Activated T-helper 2 cell treated with anti-CD3 and anti-CD28 coated beads, Interferon-gamma antibody, Interleukin-2, Interleukin-4, amounts not matched to agents 10 μg/mL and 5 μg/mL and 100 μg/mL, durations not matched to agents 14 hours and 24 hours and 36 hours (primary cell): ENCODE measurements at regions not wholly inside any gene's neighbourhood (a gene's known extent, or its start where the extent isn't known, plus 50 kb on each side); places are given as distances from the start of the nearest gene placed in this dataset.

Source experiments
- DNase-seq: peaks from one replicate; pipeline ENCODE4 v3.0.0; 2021; ENCODE audit warnings: low spot score
- H3K27ac Mint-ChIP-seq: one replicate; pipeline ENCODE4 v1.8.0; 2021; ENCODE audit warnings: mixed read lengths
- H3K27me3 Mint-ChIP-seq: one replicate; pipeline ENCODE4 v1.8.0; 2021; ENCODE audit warnings: low read depth, mixed read lengths
- H3K36me3 Mint-ChIP-seq: one replicate; pipeline ENCODE4 v1.8.0; 2021; ENCODE audit warnings: low read depth, mixed read lengths
- H3K4me1 Mint-ChIP-seq: one replicate; pipeline ENCODE4 v1.8.0; 2021; ENCODE audit warnings: low read depth, mixed read lengths
- H3K4me3 Mint-ChIP-seq: one replicate; pipeline ENCODE4 v1.8.0; 2021; ENCODE audit warnings: low read depth, mild to moderate bottlenecking, moderate library complexity, mixed read lengths
- H3K9me3 Mint-ChIP-seq: one replicate; pipeline ENCODE4 v1.8.0; 2021; ENCODE audit warnings: mixed read lengths
- intact Hi-C: fragments of 100-400 bp; cut with micrococcal nuclease; formaldehyde crosslinking; loops from one replicate; pipeline ENCODE4 v1.15.1; 2023

- DNase-seq: no peak
- no peaks in the 10 kb centered on the region for H3K36me3 Mint-ChIP-seq
- intact Hi-C loops: no loop called here
- no peak overlapping the region for H3K4me3 Mint-ChIP-seq
- no peak overlapping the region for H3K27ac Mint-ChIP-seq
- no peaks in the 10 kb centered on the region for H3K9me3 Mint-ChIP-seq
- H3K27me3 Mint-ChIP-seq: no peaks in the 10 kb centered on the region
- no peaks in the 10 kb centered on the region for H3K4me1 Mint-ChIP-seq
Observed at GRCh38 chr4:8761824-8762205, 109.8 kb downstream of the HMX1 start.

- no peak for DNase-seq
- intact Hi-C loops: no loop called here
- Mint-ChIP-seq H3K36me3 (no peaks in the 10 kb centered on the region), H3K27me3 (no peaks in the 10 kb centered on the region), H3K27ac (no peak overlapping the region), H3K9me3 (no peaks in the 10 kb centered on the region), H3K4me3 (no peak overlapping the region), H3K4me1 (no peaks in the 10 kb centered on the region)
Observed at GRCh38 chr4:8761167-8761823, 110.3 kb downstream of the HMX1 start.

- DNase-seq: no peak
- Mint-ChIP-seq H3K36me3 (no peaks in the 10 kb centered on the region), H3K4me3 (no peak overlapping the region), H3K4me1 (no peaks in the 10 kb centered on the region), H3K27ac (no peak overlapping the region), H3K27me3 (no peaks in the 10 kb centered on the region), H3K9me3 (no peaks in the 10 kb centered on the region)
- intact Hi-C loops: no loop called here
Observed at GRCh38 chr4:8760561-8760960, 111.1 kb downstream of the HMX1 start.

- intact Hi-C loops: no loop called here
- Mint-ChIP-seq H3K9me3 (no peaks in the 10 kb centered on the region), H3K27ac (no peak overlapping the region), H3K36me3 (no peaks in the 10 kb centered on the region), H3K27me3 (no peaks in the 10 kb centered on the region), H3K4me3 (no peak overlapping the region), H3K4me1 (no peaks in the 10 kb centered on the region)
- DNase-seq: no peak
Observed at GRCh38 chr4:8759987-8760386, 111.7 kb downstream of the HMX1 start.

- Mint-ChIP-seq H3K27ac (no peak overlapping the region), H3K9me3 (no peaks in the 10 kb centered on the region), H3K36me3 (no peaks in the 10 kb centered on the region), H3K27me3 (no peaks in the 10 kb centered on the region), H3K4me3 (no peak overlapping the region), H3K4me1 (no peaks in the 10 kb centered on the region)
- DNase-seq: no peak
- intact Hi-C loops: no loop called here
Observed at GRCh38 chr4:8756816-8757215, 114.8 kb downstream of the HMX1 start.

GRCh38 chr4:8754634-8755589, 116.7 kb downstream of the HMX1 start:
- H3K9me3 Mint-ChIP-seq: no peaks in the 10 kb centered on the region
- intact Hi-C loops: no loop called here
- DNase-seq: no peak
- H3K27me3 Mint-ChIP-seq: no peaks in the 10 kb centered on the region
- no peak overlapping the region for H3K27ac Mint-ChIP-seq
- no peak overlapping the region for H3K4me3 Mint-ChIP-seq
- H3K4me1 Mint-ChIP-seq: no peaks in the 10 kb centered on the region
- no peaks in the 10 kb centered on the region for H3K36me3 Mint-ChIP-seq

- intact Hi-C loops: no loop called here
- no peaks in the 10 kb centered on the region for H3K27me3 Mint-ChIP-seq
- H3K27ac Mint-ChIP-seq: no peak overlapping the region
- H3K4me3 Mint-ChIP-seq: no peak overlapping the region
- DNase-seq: no peak
- no peaks in the 10 kb centered on the region for H3K36me3 Mint-ChIP-seq
- H3K9me3 Mint-ChIP-seq: peaks cover 9% of the 10 kb centered on the region
- no peaks in the 10 kb centered on the region for H3K4me1 Mint-ChIP-seq
Observed at GRCh38 chr4:8748236-8748575, 123.4 kb downstream of the HMX1 start.

- intact Hi-C loops: no loop called here
- Mint-ChIP-seq H3K4me1 (no peaks in the 10 kb centered on the region), H3K4me3 (no peak overlapping the region), H3K27ac (no peak overlapping the region), H3K9me3 (peaks cover 9% of the 10 kb centered on the region), H3K36me3 (no peaks in the 10 kb centered on the region), H3K27me3 (no peaks in the 10 kb centered on the region)
- DNase-seq: no peak
Observed at GRCh38 chr4:8747467-8748235, 124.0 kb downstream of the HMX1 start.

- Mint-ChIP-seq H3K9me3 (peaks cover 9% of the 10 kb centered on the region), H3K4me3 (no peak overlapping the region), H3K27ac (no peak overlapping the region), H3K27me3 (no peaks in the 10 kb centered on the region), H3K4me1 (no peaks in the 10 kb centered on the region), H3K36me3 (no peaks in the 10 kb centered on the region)
- no peak for DNase-seq
- intact Hi-C loops: no loop called here
Observed at GRCh38 chr4:8746523-8747466, 124.8 kb downstream of the HMX1 start.

- intact Hi-C loops: no loop called here
- DNase-seq: no peak
- H3K9me3 Mint-ChIP-seq: peaks cover 9% of the 10 kb centered on the region
- H3K4me3 Mint-ChIP-seq: no peak overlapping the region
- H3K27ac Mint-ChIP-seq: no peak overlapping the region
- H3K27me3 Mint-ChIP-seq: no peaks in the 10 kb centered on the region
- H3K36me3 Mint-ChIP-seq: no peaks in the 10 kb centered on the region
- no peaks in the 10 kb centered on the region for H3K4me1 Mint-ChIP-seq
Observed at GRCh38 chr4:8745826-8746225, 125.8 kb downstream of the HMX1 start.

GRCh38 chr4:8745005-8745790, 126.4 kb downstream of the HMX1 start:
- intact Hi-C loops: no loop called here
- Mint-ChIP-seq H3K36me3 (no peaks in the 10 kb centered on the region), H3K9me3 (peaks cover 9% of the 10 kb centered on the region), H3K4me3 (no peak overlapping the region), H3K27ac (no peak overlapping the region), H3K27me3 (no peaks in the 10 kb centered on the region), H3K4me1 (no peaks in the 10 kb centered on the region)
- no peak for DNase-seq
